ENCODE measurements at regions not wholly inside any gene's neighbourhood (a gene's known extent, or its start where the extent isn't known, plus 50 kb on each side); places are given as distances from the start of the nearest gene placed in this dataset.

- TF ChIP-seq CTCF (IDR thresholded peaks at IDR 0.05; ENCODE audit: low read length) (no peak), EZH2 (IDR thresholded peaks at IDR 0.05; ENCODE audit: borderline replicate concordance, low read length) (no peak)
Observed at GRCh38 chr12:24297516-24297915, 348.0 kb upstream of the SOX5 start.
